GM23338 (cell line): ENCODE measurements at regions not wholly inside any gene's neighbourhood (a gene's known extent, or its start where the extent isn't known, plus 50 kb on each side); places are given as distances from the start of the nearest gene placed in this dataset.

Source experiments
- ATAC-seq: fragments of 200-7000 bp; cut with Tn5 transposase; 3 replicates; pipeline ENCODE4 v1.9.1; 2020
- DNase-seq: peaks from one replicate; pipeline ENCODE4 v3.0.0-alpha.2; 2015; ENCODE audit warnings: low spot score
- H2AFZ ChIP-seq: fragments of 200-600 bp; sonication (generic); 2 replicates; pipeline ENCODE4 v1.8.0; 2016; ENCODE audit warnings: antibody characterized with exemption, mild to moderate bottlenecking, moderate library complexity
- H3F3A ChIP-seq: fragments of 200-600 bp; sonication (generic); replicated peaks from 2 replicates; pipeline ENCODE4 v1.8.0; 2017; ENCODE audit warnings: antibody characterized with exemption, mixed run types, low read depth
- H3K27ac ChIP-seq: fragments of 200-600 bp; sonication (generic); 2 replicates; pipeline ENCODE4 v1.6.1; 2016; ENCODE audit warnings: low read depth
- H3K27me3 ChIP-seq: fragments of 200-600 bp; sonication (generic); 2 replicates; pipeline ENCODE4 v1.8.0; 2016; ENCODE audit warnings: mild to moderate bottlenecking, mixed run types, moderate library complexity; ENCODE audit not compliant: insufficient read depth
- H3K36me3 ChIP-seq: fragments of 200-600 bp; sonication (generic); 2 replicates; pipeline ENCODE4 v1.8.0; 2016; ENCODE audit warnings: mild to moderate bottlenecking; ENCODE audit not compliant: insufficient read depth
- H3K4me1 ChIP-seq: fragments of 200-600 bp; sonication (generic); 2 replicates; pipeline ENCODE4 v1.8.0; 2016; ENCODE audit warnings: mild to moderate bottlenecking, moderate library complexity; ENCODE audit not compliant: insufficient read depth
- H3K4me2 ChIP-seq: fragments of 200-600 bp; sonication (generic); 2 replicates; pipeline ENCODE4 v1.7.1; 2017; ENCODE audit warnings: mixed run types
- H3K4me3 ChIP-seq: fragments of 200-600 bp; sonication (generic); 2 replicates; pipeline ENCODE4 v1.6.1; 2016; ENCODE audit warnings: mixed run types
- H3K79me2 ChIP-seq: fragments of 200-600 bp; sonication (generic); replicated peaks from 2 replicates; pipeline ENCODE4 v1.8.0; 2017; ENCODE audit warnings: mild to moderate bottlenecking; ENCODE audit not compliant: insufficient read depth
- H3K9me2 ChIP-seq: fragments of 200-600 bp; sonication (generic); 2 replicates; pipeline ENCODE4 v1.8.0; 2017; ENCODE audit not compliant: insufficient read depth
- H4K20me1 ChIP-seq: fragments of 200-600 bp; sonication (generic); replicated peaks from 2 replicates; pipeline ENCODE4 v1.8.0; 2017; ENCODE audit warnings: mild to moderate bottlenecking; ENCODE audit not compliant: insufficient read depth
- H3K27ac Mint-ChIP-seq: 2 replicates; pipeline ENCODE4 v1.8.0; 2020; ENCODE audit warnings: inconsistent platforms, mild to moderate bottlenecking, moderate library complexity, mixed read lengths
- H3K27me3 Mint-ChIP-seq: 3 replicates; pipeline ENCODE4 v1.8.0; 2022; ENCODE audit warnings: low read depth, mild to moderate bottlenecking, moderate library complexity, mixed read lengths, inconsistent platforms; ENCODE audit not compliant: insufficient read depth, poor library complexity
- H3K36me3 Mint-ChIP-seq: 3 replicates; pipeline ENCODE4 v1.8.0; 2021; ENCODE audit warnings: low read depth, mild to moderate bottlenecking, inconsistent platforms, moderate library complexity, mixed read lengths
- H3K4me1 Mint-ChIP-seq: 3 replicates; pipeline ENCODE4 v1.8.0; 2020; ENCODE audit warnings: mild to moderate bottlenecking, inconsistent platforms, mixed read lengths
- H3K4me3 Mint-ChIP-seq: 3 replicates; pipeline ENCODE4 v1.8.0; 2021; ENCODE audit warnings: moderate library complexity, mild to moderate bottlenecking, inconsistent platforms, mixed read lengths
- H3K9me3 Mint-ChIP-seq: 3 replicates; pipeline ENCODE4 v1.8.0; 2020; ENCODE audit warnings: moderate library complexity, mild to moderate bottlenecking, inconsistent platforms, mixed read lengths
- CREB1 ChIP-seq: fragments of 250-450 bp; sonication (Bioruptor Pico); IDR thresholded peaks from 2 replicates; pipeline ENCODE4 v1.5.0; 2020; ENCODE audit warnings: low read depth, mild to moderate bottlenecking, moderate library complexity
- CTCF ChIP-seq, 2 experiments: fragments of 200-600 bp in 1 of 2; sonication (generic) in 1 of 2; conservative IDR thresholded peaks; 2 replicates each; pipeline versions ENCODE4 v1.5.1 to v1.6.1; 2016 to 2017; ENCODE audit warnings: antibody characterized with exemption in 2 of 2, low read depth in 2 of 2, mild to moderate bottlenecking in 2 of 2, moderate library complexity in 1 of 2
- EZH2phosphoT487 ChIP-seq: fragments of 200-600 bp; sonication (generic); IDR thresholded peaks from one replicate; pipeline ENCODE4 v1.8.1; 2018; ENCODE audit warnings: antibody characterized with exemption; ENCODE audit not compliant: unreplicated experiment
- JUNB ChIP-seq: IDR thresholded peaks from one replicate; pipeline ENCODE4 v1.6.1; 2016; ENCODE audit warnings: antibody characterized with exemption; ENCODE audit not compliant: unreplicated experiment
- POLR2AphosphoS5 ChIP-seq: IDR thresholded peaks from 2 replicates; pipeline ENCODE4 v1.6.1; 2016; ENCODE audit warnings: antibody characterized with exemption, low read depth
- REST ChIP-seq: IDR thresholded peaks from one replicate; pipeline ENCODE4 v1.6.1; 2018; ENCODE audit warnings: antibody characterized with exemption; ENCODE audit not compliant: unreplicated experiment
- STAT1 ChIP-seq: IDR thresholded peaks from one replicate; pipeline ENCODE4 v1.6.1; 2016; ENCODE audit warnings: antibody characterized with exemption; ENCODE audit not compliant: unreplicated experiment
- ZNF114 ChIP-seq: fragments of 250-450 bp; sonication (Bioruptor Pico); IDR thresholded peaks from 2 replicates; pipeline ENCODE4 v1.5.0; 2020; ENCODE audit warnings: mild to moderate bottlenecking, moderate library complexity
- ZNF331 ChIP-seq: fragments of 250-450 bp; sonication (Bioruptor Pico); IDR thresholded peaks from 2 replicates; pipeline ENCODE4 v1.5.0; 2020; ENCODE audit warnings: low read depth, mild to moderate bottlenecking, moderate library complexity

DNA sequence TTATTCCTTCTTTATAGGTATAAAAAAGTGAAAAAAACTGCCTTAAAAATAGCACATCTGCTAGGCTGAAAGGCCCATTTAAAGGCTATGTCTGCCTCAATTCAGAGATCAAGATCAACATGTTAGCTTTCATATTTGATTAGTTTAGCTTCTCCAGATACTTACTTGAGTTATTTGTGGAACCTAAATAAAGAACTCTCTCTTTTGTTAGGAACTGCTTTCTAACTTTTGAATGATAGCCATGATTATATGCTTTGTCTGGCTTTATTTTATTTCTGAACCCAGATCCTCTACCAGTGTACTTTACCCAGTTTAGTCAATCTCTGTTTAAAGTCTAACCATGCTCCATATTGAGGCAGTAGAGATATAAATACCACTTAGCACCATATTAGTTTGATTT lies 515.5 kb upstream of the SEMA3D start (continued):
- TF ChIP-seq CTCF (conservative IDR thresholded peaks at IDR 0.05; ENCODE audit: low read depth in 2 of 2) (no peak), EZH2phosphoT487 (no peak)

GRCh38 chr7:85699482-85699881 lies 512.6 kb upstream of the SEMA3D start:
- Mint-ChIP-seq H3K4me3 (no peak overlapping the region), H3K27ac (no peak overlapping the region), H3K27me3 (no peaks in the 10 kb centered on the region), H3K36me3 (no peaks in the 10 kb centered on the region), H3K9me3 (no peaks in the 10 kb centered on the region), H3K4me1 (no peaks in the 10 kb centered on the region)
- Histone ChIP-seq H3K4me1 (no peaks in the 10 kb centered on the region), H3K27ac (no peak overlapping the region), H3K4me2 (no peak overlapping the region), H3K36me3 (no peaks in the 10 kb centered on the region), H4K20me1 (no peaks in the 10 kb centered on the region), H3K79me2 (no peaks in the 10 kb centered on the region), H2AFZ (no peak overlapping the region), H3F3A (no peaks in the 10 kb centered on the region), H3K4me3 (no peak overlapping the region), H3K27me3 (no peaks in the 10 kb centered on the region), H3K9me2 (no peaks in the 10 kb centered on the region)
- DNase-seq: no peak
- no peak for ATAC-seq
- TF ChIP-seq REST: no peak
- no peak for TF ChIP-seq EZH2phosphoT487
- TF ChIP-seq ZNF114: no peak
- TF ChIP-seq JUNB: no peak
- TF ChIP-seq ZNF331 (CRISPR knock-in tag): no peak
- TF ChIP-seq CTCF (conservative IDR thresholded peaks at IDR 0.05; ENCODE audit: low read depth in 2 of 2): no peak
- no peak for TF ChIP-seq CREB1 (CRISPR knock-in tag)
- TF ChIP-seq STAT1: no peak
- no peak for TF ChIP-seq POLR2AphosphoS5
